Erythroblast (primary cell): ENCODE measurements at regions not wholly inside any gene's neighbourhood (a gene's known extent, or its start where the extent isn't known, plus 50 kb on each side); places are given as distances from the start of the nearest gene placed in this dataset.

Experiments
- GATA1 ChIP-seq: IDR thresholded peaks from 2 replicates; pipeline ENCODE4 v1.6.1; 2011; ENCODE audit warnings: low read depth, mild to moderate bottlenecking, control low read depth, low read length, moderate library complexity
- POLR2A ChIP-seq: IDR thresholded peaks from 2 replicates; pipeline ENCODE4 v1.6.1; 2011; ENCODE audit warnings: mild to moderate bottlenecking, low read length

- TF ChIP-seq POLR2A = no peak
- no peak for TF ChIP-seq GATA1
Measured at GRCh38 chr15:92305343-92305742, 88.3 kb upstream of the ST8SIA2 start.
